HG02840 (cell line): ENCODE measurements at regions not wholly inside any gene's neighbourhood (a gene's known extent, or its start where the extent isn't known, plus 50 kb on each side); places are given as distances from the start of the nearest gene placed in this dataset.

Experiments used
- ATAC-seq: cut with Tn5 transposase; IDR thresholded peaks from one replicate; pipeline ENCODE4 v1.9.1; 2021; ENCODE audit warnings: mild to moderate bottlenecking, moderate library complexity, moderate number of reproducible peaks; ENCODE audit not compliant: unreplicated experiment, low FRiP score

DNA sequence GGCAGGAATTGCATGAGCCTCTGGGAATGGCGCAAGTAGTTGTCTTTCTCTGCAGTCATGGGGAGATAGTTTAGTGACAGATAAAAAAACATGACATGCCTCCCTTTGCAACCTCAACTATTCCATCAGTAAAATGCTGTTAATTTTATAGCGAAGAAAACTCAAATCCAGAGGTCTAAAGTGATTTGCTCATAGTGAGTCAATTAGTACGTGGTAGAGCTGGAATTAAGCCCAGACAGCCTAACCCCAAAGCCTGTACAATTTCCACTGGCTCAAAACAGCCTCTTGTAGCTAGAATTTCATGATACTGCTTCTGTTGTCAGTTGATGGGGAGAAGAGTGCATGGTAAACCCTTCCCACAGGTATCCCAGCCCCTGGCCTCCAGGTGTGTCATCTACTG is 81.3 kb upstream of the TRPC5 start:
- no peak for ATAC-seq

DNA sequence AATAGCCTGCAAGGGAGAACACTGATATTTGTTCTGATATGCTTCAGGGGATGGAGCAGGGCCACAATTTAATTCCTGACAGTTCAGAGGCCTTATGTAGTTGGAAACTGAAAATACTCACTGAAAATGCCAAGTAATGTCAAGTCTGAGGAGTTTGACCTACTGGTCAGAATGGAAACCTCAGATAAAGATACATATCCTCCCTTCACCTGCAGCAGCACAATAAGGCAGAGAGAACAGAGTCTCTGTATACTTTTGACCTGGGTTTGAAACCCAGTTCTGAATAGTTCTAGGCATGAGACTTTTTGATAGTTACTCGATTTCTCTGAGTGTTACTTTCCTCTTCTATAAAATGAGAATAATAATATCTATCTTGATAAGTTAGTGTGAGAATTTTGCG is 65.8 kb upstream of the TRPC5 start:
- no peak for ATAC-seq

DNA sequence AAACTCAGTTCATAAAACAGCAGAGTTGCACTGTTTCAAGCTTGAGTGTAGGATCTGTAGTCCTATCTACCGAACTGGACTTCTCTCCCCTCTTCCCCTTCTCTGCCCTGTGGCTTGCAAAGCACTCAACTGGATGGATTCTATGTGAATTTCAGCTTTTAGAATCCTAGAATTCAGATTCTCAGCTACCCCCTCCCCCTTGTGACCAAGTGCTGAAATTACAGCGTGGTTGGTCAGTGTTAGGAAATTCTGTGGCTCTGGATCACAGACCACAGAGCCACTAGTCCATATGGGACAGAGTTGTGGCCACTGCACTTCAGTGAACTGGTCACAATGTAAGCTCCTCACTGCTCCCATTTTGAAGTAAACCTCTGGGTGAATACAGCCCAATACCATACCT is 64.6 kb upstream of the TRPC5 start:
- no peak for ATAC-seq

DNA sequence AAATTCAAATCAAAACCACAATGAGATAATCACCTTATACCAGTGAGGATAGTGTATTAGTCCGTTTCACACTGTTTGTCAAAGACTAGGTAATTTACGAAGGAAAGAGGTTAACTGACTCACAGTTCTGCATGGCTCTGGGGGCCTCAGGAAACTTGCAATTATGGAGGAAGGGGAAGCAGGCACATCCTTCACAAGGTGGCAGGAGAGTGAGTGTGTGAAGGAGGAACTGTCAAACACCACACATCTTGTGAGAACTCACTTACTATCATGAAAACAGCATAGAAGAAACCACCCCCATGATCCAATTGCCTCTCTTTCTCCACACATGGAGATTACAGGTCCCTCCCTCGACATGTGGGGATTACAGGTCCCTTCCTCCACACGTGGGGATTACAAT is 54.7 kb upstream of the TRPC5 start:
- ATAC-seq: no peak
